HG03108 (cell line): ENCODE measurements at regions not wholly inside any gene's neighbourhood (a gene's known extent, or its start where the extent isn't known, plus 50 kb on each side); places are given as distances from the start of the nearest gene placed in this dataset.
"Not testable (repeated sequence)": the region's sequence is repeated elsewhere in the genome, so short reads cannot be mapped to it uniquely, and the experiment has no call there.

ENCODE experiments used
- ATAC-seq: cut with Tn5 transposase; IDR thresholded peaks from one replicate; pipeline ENCODE4 v1.9.1; 2021; ENCODE audit warnings: moderate library complexity; ENCODE audit not compliant: unreplicated experiment

DNA sequence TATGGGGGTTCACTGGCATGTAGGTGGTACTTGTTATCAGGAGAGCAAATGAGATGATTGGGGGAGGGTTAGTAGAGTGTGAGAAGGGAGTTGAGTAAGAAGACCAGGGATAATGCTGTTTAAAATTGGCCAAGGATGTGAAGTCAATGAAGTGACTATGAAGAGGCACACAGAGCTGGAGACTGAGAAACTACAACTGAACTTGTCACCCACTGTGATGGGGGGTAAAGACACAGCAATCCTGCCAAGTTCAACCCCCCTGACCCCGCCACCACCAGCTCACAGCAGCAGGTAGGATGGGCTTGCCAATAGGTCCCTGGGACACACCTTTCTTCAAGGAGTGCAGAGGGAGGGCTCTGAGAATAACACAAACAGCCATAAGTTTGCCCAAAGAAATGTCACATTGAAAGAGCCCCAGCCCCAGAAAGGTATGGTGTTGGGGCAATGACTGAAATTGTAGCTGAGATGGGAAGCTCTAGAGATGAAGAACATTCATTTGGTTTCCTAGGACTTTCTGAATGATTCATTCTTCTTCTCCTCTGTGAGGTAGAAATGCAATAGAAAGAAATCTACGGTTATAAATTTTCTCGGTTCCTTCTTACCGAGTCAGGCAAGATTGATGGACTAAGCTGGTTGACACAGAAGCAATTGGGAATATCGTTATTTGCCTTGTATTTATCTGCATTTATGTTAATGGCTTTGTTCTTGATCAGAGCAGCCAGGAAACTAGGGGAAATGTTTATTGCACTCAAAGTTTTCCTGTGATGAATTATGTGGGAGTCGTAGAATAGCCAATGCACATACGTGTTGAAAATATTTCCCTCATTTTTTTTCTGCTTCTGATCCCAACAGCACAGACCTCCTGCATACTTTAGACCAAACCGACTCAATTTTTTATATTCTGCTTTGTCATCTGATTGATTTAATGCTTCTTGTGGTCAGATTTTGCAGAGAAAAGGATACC lies 595.2 kb upstream of the CDH11 start:
- no peak for ATAC-seq

DNA sequence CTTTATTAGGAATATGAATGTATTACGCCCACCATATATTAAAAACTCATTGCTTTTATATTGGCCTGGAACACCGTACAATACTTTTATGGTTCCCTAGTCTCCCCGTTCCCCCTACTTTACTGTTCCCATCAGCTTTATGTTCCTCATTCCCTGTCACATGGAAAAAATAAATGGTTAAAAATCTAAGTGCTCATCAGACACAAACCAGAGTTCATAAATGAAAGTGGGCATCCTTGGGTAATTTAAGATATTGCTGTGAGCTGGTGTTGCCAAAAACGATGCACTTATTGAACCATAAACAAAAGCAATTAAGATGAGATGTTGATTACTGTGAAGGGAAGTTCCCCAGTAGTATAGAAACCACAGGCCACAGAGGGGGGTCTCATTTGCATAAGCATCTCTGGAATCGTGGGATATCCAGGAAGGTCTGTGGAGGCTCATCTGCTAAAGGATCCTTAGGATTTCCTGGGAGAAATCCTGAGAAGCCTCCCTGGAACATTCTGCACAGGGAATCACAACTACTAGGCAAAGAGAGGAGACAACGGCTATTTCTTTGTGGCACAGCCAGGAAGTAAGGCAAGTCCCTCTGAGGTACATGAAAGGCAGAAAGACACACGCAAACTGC lies 591.4 kb upstream of the CDH11 start:
- no peak for ATAC-seq

DNA sequence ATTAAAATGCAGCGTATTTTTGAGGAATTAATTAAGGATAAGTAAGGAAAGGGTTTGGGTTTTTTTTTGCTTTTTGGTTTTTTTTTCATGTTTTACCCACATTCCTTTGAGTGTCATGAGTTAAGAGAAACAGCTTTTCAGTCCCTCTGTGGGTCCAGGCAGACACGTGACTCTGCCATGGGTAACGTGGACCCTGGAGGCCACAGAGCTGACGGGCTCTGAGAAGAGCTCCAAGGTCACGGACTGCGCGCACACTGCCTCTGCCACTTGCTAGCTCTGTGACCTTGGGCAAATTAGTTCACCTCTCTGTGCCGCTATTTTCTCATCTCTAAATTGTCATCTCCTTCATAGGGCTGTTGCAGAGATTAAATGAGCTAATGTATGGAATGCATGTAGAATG lies 588.2 kb upstream of the CDH11 start:
- no peak for ATAC-seq

DNA sequence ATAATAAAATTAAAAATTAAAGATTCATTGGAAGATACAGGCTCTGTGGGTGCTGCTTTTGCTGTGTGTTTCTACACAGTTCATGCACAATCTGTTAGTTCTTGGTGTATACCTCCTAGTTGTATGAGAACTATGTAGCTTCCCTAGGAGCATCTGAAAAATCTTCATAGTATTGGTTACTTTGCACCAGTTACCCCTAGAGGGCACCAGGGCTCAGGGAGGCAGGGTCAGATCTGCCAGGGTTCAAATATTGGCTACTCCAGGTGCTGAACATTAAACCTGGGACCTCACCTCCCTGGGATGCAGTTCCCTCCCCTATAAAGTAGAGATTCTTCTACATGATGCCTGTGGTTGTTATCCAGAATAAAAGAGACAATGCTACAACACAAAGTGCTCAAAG lies 583.0 kb upstream of the CDH11 start:
- no peak for ATAC-seq

DNA sequence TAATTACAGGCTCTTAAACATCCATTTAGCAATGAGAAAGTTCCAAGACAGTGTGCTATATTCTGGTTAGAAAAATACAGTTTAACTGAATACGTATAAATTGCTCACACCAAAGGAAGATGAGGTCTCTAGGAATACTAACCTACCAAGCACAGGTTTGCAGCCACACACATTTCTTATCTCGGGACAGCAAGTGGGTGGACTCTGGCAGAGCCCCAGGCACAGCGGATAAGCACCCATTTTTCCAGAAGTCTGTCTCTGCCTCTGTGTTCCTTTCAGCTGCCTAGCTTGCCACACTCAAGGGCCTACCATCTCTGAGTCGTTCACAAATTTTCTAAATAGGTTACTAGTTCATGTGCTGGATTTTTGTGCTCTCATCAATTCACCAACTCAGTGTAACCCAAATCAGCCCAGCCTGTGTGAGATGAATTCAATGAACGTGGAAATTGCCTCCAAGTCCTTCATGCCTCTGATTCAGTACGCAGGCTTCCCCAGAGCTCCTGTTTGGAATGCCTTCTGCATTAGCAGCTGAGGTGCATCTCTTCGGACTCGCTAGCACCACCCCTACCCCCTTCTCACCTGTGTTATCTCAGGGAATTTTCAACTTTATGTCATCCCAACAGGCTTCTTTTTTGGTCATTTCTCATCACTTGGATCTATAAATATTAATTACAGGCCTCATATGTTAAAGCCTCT lies 581.0 kb upstream of the CDH11 start:
- ATAC-seq: no peak

DNA sequence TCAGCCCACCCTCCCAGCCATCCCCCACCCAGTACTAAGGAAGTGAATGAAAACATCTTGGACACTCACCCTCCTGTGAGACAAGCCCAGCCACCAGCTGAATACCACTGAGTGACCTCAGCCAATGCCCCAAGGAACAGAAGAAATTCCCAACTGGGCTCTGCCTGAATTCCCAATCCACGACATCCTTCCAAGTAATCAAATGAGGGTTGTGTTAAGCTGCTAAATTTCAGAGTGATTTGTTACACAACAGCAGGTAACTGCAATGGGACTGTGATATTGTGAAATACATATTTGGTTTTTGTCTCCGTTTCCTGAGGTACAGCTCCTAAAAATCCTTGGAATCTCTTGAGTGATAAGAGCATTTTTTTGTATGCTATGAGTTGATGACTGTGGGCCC lies 578.7 kb upstream of the CDH11 start:
- ATAC-seq: no peak

DNA sequence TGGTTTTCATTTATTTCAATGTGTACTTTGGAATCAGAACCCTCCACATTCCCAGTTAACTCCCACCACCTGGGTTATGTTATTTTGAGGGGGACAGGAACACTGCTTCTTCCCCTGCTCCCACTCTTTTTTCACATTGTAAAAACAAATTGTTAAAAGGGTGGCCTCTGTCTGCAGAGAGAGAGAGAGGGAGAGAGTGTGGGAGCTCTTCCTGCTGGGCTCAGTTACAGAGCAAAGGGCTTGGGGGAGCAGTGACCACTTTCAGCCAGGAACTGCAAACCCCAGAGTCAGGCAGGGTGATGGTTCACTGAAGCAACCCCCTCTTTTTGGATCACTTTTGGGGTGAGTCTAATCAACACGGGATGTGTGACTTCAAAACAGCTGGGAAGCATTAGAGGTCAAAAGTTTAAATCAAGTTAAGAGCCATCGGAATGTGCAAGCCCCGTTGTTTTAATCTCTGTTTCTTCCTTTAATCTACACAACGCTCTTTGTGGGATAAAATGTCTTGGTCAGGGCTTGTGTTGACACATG lies 577.0 kb upstream of the CDH11 start:
- ATAC-seq: no peak

DNA sequence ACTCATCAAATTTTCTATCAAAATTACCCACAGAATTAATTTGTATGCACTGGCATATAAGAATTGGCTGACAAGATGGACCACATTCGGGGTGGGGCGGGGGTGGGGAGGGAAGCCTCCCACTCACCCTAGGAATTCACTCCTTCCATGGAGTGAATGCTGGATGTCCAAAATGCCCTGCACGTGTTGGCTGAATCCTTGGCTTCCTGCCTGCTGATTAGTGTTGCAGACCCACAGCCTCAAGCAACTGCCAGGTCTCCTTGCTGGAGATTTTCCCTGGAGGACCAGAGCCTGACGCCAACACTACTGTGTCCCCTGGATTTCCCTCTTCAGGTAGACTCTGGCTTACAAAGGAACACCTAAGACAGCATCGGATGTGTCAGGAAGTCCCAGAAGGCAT lies 575.7 kb upstream of the CDH11 start:
- ATAC-seq: no peak

DNA sequence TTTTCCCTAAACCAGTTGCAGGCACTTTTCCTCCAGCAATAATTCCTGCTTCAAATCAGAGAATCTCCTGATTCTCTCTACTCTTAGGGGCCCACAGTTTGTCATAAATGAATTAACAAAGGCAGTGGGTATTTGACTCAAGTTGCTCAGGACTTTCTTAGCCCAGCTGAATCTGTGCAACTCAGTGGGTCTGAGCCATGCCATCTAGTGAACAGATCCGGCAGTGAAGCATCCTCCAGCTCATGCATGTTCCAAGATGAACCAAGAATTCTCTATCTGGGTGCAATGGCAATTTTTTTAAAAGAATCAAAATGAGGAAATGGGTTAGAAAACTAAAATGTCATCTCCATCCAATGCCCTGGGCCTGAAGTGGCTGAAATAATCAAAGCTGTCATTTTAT lies 575.2 kb upstream of the CDH11 start:
- ATAC-seq: no peak

DNA sequence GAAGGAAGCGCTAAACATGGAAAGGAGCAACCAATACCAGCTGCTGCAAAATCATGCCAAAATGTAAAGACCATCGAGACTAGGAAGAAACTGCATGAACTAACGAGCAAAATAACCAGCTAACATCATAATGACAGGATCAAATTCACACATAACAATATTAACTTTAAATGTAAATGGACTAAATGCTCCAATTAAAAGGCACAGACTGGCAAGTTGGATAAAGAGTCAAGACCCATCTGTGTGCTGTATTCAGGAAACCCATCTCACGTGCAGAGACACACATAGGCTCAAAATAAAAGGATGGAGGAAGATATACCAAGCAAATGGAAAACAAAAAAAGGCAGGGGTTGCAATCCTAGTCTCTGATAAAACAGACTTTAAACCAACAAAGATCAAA lies 570.0 kb upstream of the CDH11 start:
- ATAC-seq: not testable (repeated sequence)

DNA sequence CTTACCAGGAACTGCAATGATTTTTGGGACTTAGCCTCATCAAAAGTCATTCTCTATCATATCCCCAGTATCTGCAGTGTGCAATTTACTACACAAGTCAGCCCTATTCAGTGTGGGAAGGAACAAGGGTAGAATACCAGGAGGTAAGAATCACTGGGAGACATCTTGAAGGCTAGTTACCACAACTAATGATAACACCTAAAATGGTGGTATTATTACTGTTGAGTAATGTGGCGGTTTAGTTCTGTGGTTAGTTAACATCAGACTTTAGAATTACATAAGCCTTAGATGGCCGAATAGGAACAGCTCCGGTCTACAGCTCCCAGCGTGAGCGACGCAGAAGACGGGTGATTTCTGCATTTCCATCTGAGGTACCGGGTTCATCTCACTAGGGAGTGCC lies 567.9 kb upstream of the CDH11 start:
- no peak for ATAC-seq

DNA sequence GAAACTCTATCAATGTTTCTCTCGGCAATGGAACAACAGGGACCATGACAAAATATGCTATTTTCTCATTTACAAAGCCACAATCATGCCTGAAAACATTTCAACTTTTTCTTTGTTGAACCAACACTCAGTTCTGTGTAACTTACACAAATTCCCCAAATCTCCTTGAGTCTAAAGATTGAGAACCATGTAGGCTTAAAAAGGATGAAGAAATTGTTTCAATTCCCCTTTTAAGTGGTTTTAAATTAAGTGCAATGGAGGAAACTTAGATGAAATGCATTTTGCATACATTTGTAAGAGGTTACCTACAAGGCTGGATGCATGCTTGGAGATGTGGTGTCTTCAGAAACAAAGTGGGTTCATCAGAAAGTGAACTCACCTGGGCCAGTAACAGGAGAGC lies 566.4 kb upstream of the CDH11 start:
- ATAC-seq: no peak

DNA sequence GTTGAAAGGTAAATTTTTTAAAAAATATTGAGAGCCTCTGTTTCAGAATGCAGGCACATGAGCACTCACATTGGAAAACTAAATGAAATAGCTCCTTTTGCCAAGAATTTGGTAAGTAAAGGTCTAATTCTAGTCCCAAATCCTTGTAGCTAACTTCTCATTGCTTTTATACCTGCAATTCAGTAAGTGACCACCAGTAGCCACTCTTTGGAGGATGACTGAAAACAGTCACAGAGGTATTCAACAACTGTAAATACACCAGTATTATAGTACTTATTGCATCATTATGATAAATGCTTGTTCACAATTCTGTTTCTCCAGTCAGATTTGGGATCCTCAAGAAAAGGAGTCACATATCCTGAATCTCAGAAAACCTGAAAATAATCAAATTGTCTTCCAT lies 562.4 kb upstream of the CDH11 start:
- no peak for ATAC-seq

DNA sequence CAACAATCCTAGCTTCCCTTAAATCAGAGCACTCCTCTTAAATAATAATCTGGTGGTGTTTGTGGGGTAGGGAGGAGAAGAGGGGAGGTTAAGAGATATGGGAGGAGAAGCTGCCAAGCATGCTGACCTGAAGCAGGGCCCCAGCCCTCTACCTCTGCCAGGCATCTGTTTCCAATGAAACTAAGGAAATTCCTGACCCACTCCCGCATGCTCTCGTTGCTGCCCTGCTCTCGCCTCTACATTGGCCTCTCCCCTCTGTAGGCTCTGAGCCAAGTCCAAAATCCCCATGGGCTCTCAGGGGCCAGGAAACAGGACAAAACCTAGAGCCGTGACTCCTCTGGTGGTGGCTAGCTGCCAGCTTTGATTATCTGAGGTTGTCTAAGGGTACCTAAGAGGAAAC lies 559.5 kb upstream of the CDH11 start:
- no peak for ATAC-seq

DNA sequence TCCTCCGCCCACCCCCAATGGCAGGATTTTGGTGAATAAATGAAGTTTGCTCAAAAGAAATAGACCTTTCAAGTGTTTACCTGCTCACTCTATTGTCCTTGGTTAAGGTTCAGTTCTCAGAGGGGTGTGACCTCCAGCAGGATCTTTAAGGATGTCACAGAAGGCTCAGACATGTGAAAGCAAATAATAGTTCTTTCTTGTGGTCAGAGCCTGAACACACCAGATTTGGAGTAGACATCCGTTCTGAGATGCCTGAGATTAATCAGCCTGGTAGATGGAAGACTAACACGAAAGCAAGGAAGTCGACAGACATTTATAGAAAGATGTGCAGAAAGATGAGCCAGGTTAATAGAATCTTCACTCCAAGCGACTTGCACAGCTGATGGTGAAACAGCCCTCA lies 557.9 kb upstream of the CDH11 start:
- ATAC-seq: no peak

DNA sequence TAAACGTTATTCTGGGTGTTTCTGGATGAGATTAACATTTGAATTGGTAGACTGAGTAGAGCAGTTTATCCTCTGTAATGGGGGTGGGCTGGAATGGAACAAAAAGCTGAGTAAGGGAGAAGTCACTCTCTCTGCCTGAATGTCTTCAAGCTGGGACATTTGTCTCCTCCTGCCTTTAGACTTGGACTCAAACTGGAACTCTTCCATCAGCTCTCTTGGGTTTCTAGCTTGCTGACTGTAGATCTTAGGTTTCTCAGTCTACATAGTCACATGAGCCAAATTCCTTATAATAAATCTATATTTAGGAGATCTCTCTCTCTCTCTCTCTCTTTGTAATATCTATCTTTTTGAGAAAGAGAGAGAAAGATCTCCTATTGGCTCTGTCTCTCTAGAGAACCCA lies 553.3 kb upstream of the CDH11 start:
- ATAC-seq: no peak

DNA sequence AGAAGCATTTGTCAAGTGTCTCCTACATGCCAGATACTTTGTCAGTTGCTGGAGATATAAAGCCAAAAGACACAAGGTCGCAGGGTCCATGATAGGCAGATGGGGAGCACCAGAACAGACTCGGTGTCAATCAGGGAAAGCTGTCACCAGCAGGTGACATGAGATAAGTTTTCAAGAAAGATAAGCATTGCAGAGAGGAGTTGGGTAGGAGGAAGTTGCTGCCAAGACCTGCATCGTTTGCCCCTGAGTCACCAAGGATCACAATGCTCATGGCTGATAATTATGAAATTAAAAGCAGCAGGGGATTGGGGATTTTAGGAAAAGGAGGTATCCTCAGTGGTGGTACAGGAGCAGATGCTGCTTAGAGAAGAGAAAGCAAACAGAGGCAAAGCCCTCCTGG lies 551.1 kb upstream of the CDH11 start:
- ATAC-seq: no peak

DNA sequence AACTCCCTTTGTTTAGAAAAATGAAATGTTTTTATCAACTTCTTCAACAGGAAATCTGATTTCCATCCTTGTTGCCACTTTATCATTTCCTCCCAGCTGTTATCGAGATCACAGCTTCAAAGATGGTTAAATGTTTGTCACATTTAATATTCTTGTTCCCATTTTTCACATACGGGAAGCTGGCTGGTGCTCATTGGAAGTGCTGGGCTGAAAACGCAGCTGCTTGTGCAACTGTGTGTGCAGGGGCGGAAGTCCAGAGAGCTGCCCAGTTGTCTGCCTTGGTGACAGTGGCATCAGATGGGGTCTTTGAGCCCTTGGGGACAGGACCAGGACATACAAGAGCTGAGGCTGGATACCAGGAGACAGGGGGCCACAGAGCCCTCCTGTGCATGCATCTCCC lies 549.2 kb upstream of the CDH11 start:
- ATAC-seq: no peak

DNA sequence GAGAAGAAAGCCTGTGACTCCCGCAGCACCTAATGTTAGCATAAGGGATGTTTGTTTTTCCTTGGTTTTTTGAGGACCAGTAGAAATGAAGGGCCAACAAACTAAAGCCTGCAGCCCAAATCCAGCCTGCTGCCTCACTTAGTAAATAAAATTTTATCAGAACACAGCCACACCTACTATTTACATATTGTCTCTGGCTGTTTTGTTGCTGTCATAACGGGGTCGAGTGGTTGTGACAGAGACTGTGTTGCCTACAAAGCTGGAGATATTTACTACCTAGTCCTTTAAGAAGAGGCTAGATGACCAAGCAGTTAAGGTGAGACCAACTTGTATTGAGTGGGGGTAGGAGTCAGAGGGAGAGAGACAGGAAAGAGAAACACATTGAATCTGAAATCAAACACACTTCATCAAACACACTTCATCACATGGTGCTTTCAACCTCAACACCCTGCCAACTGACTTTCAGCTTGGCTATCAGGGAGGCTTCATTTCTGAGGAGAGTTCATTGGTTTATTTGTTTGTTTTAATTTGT lies 546.3 kb upstream of the CDH11 start:
- no peak for ATAC-seq

DNA sequence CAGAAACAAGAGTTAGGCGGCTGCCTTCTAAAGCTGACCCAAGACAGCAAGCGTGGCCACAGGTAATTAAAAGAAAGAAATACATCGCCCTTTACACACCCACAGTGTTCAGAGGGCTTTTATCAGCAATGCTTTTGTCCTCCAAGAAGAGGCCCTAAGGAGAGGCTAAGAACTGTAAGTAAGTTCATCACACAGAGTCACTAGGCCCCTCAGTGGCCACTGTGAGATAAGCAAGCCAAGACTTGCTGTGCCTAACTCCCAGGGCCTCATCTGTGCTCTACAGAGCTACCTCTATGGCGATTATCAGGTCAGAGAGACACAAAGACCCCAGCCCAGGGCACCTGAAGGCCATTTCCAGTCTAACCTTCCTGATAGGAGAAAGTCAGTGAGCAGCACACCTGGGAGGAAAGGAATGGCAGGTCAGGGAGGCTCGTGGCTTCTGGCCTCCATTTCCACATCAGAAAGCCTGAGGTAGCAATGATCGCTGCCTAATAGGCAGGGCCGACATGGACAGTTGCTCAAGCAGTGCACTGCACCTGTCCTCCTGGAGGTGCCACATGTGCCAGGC lies 545.2 kb upstream of the CDH11 start:
- no peak for ATAC-seq
